ENCODE measurements at regions not wholly inside any gene's neighbourhood (a gene's known extent, or its start where the extent isn't known, plus 50 kb on each side); places are given as distances from the start of the nearest gene placed in this dataset.

GRCh38 chr6:95285881-95286280 lies 291.5 kb upstream of the MANEA start:
- ATAC-seq (no peak), DNase-seq (no peak)
- Histone ChIP-seq H3K27ac (no peak overlapping the region), H3K4me1 (no peaks in the 10 kb centered on the region), H3K27me3 (no peaks in the 10 kb centered on the region), H3K9me3 (no peaks in the 10 kb centered on the region), H3K4me3 (no peak overlapping the region), H3K36me3 (no peaks in the 10 kb centered on the region)
- intact Hi-C loops (cut with DNase I), result no loop called here
- TF ChIP-seq CTCF (IDR thresholded peaks at IDR 0.05), result no peak

GRCh38 chr6:95286874-95287273 lies 290.5 kb upstream of the MANEA start:
- no peaks in the 10 kb centered on the region for H3K4me1 ChIP-seq
- H3K27me3 ChIP-seq, result no peaks in the 10 kb centered on the region
- DNase-seq (no peak), ATAC-seq (no peak)
- H3K4me3 ChIP-seq, result no peak overlapping the region
- no peaks in the 10 kb centered on the region for H3K36me3 ChIP-seq
- TF ChIP-seq CTCF (IDR thresholded peaks at IDR 0.05), result no peak
- intact Hi-C loops (cut with DNase I), result no loop called here
- H3K9me3 ChIP-seq, result no peaks in the 10 kb centered on the region
- no peak overlapping the region for H3K27ac ChIP-seq

- DNase-seq, result no peak
- ATAC-seq, result no peak
- no peak for TF ChIP-seq CTCF (IDR thresholded peaks at IDR 0.05)
- no peaks in the 10 kb centered on the region for H3K36me3 ChIP-seq
- no peaks in the 10 kb centered on the region for H3K4me1 ChIP-seq
- no peaks in the 10 kb centered on the region for H3K27me3 ChIP-seq
- H3K9me3 ChIP-seq, result no peaks in the 10 kb centered on the region
- intact Hi-C loops (cut with DNase I), result no loop called here
- H3K4me3 ChIP-seq, result no peak overlapping the region
- no peak overlapping the region for H3K27ac ChIP-seq
Observed at GRCh38 chr6:95288251-95288650, 289.1 kb upstream of the MANEA start.

GRCh38 chr6:95292011-95292410 lies 285.3 kb upstream of the MANEA start:
- H3K4me1 ChIP-seq, result no peaks in the 10 kb centered on the region
- H3K27me3 ChIP-seq, result no peaks in the 10 kb centered on the region
- no peaks in the 10 kb centered on the region for H3K36me3 ChIP-seq
- ATAC-seq, result no peak
- H3K4me3 ChIP-seq, result no peak overlapping the region
- no peaks in the 10 kb centered on the region for H3K9me3 ChIP-seq
- intact Hi-C loops (cut with DNase I), result no loop called here
- no peak for TF ChIP-seq CTCF (IDR thresholded peaks at IDR 0.05)
- DNase-seq, result no peak
- no peak overlapping the region for H3K27ac ChIP-seq

GRCh38 chr6:95293257-95293656 lies 284.1 kb upstream of the MANEA start:
- DNase-seq, result no peak
- Histone ChIP-seq H3K27ac (no peak overlapping the region), H3K4me3 (no peak overlapping the region), H3K36me3 (no peaks in the 10 kb centered on the region), H3K27me3 (no peaks in the 10 kb centered on the region), H3K9me3 (no peaks in the 10 kb centered on the region), H3K4me1 (no peaks in the 10 kb centered on the region)
- intact Hi-C loops (cut with DNase I), result no loop called here
- TF ChIP-seq CTCF (IDR thresholded peaks at IDR 0.05), result no peak
- ATAC-seq, result no peak
